Thyroid gland (tissue), 4 donors: ENCODE measurements at regions not wholly inside any gene's neighbourhood (a gene's known extent, or its start where the extent isn't known, plus 50 kb on each side); places are given as distances from the start of the nearest gene placed in this dataset.

ENCODE experiments used
- DNase-seq, 2 donors: peaks; one replicate each; pipeline ENCODE4 v3.0.0-alpha.2; 2019
- H3K27ac ChIP-seq, 3 donors: fragments of 200-600 bp; sonication (generic); 1 replicate in 2 of 3; 2 replicates in 1 of 3; pipeline ENCODE4 v1.5.1; 2016 to 2019; ENCODE audit warnings: mild to moderate bottlenecking in 1 of 3, moderate library complexity in 1 of 3
- H3K27me3 ChIP-seq: fragments of 200-600 bp; sonication (generic); one replicate; pipeline ENCODE4 v1.5.1; 2019
- H3K36me3 ChIP-seq, 2 donors: fragments of 200-600 bp; sonication (generic); one replicate each; pipeline ENCODE4 v1.5.1; 2016 to 2019
- H3K4me1 ChIP-seq, 2 donors: fragments of 200-600 bp; sonication (generic); one replicate each; pipeline ENCODE4 v1.5.1; 2017 to 2019
- H3K4me3 ChIP-seq, 3 donors: fragments of 200-600 bp; sonication (generic); replicated peaks in 1 of 3; 1 replicate in 2 of 3; 2 replicates in 1 of 3; pipeline ENCODE4 v1.5.1; 2016; ENCODE audit warnings: mild to moderate bottlenecking in 1 of 3
- H3K9me3 ChIP-seq: fragments of 200-600 bp; sonication (generic); one replicate; pipeline ENCODE4 v1.5.1; 2017
- POLR2A ChIP-seq, 2 donors: fragments of 450-650 bp; IDR thresholded peaks; one replicate each; pipeline ENCODE4 v1.6.1; 2017; ENCODE audit warnings: antibody characterized with exemption in 2 of 2, mild to moderate bottlenecking in 2 of 2, moderate library complexity in 1 of 2
- WGBS, 2 donors: methylation state at CpG; one replicate each; pipeline ENCODE4 v1.1.5; 2017; 5-methylcytosine and 5-hydroxymethylcytosine counted together
- intact Hi-C: fragments of 100-400 bp; cut with DNase I; formaldehyde crosslinking; loops from one replicate; pipeline ENCODE4 v1.15.1; 2023
- TF ChIP-seq, protein P1 (sequence below), 6 experiments: fragments of 200-600 bp in 3 of 6; fragments of 450-650 bp in 3 of 6; sonication (generic) in 3 of 6; IDR thresholded peaks; one replicate each; pipeline ENCODE4 v1.5.1; 2016 to 2019; ENCODE audit warnings: antibody characterized with exemption in 6 of 6, mild to moderate bottlenecking in 2 of 6, inconsistent platforms in 1 of 6, moderate library complexity in 1 of 6

DNA sequence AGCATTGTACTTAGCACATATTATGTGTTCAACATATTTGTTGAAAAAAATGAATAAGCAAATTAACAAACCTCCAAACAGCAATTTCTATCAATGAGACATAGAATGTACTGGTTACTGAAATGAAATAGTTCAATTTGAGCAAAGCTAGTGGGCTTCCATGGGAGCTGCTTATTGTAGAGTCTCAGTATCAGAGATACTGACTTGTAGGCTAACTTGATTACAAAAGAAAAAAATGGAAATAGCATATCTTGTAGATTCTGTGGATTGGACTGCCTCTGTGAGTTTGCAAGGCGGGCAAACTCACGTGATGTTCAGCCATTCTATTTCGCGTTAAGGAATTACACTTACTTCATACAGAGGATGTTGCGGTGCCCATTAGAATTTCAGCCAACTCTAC lies 222.1 kb upstream of the JADE1 start:
- intact Hi-C loops = no loop called here
- Histone ChIP-seq H3K4me1 (peaks cover 34 to 44% of the 10 kb centered on the region in 2 donors), H3K4me3 (no peak overlapping the region), H3K36me3 (no peaks in the 10 kb centered on the region), H3K27ac (peak overlapping the region in 2 of 3 donors; percentile 86 to 91), H3K27me3 (no peaks in the 10 kb centered on the region), H3K9me3 (no peaks in the 10 kb centered on the region)
- TF ChIP-seq POLR2A (IDR thresholded peaks at IDR 0.05) = no peak
- TF ChIP-seq, protein P1, sequence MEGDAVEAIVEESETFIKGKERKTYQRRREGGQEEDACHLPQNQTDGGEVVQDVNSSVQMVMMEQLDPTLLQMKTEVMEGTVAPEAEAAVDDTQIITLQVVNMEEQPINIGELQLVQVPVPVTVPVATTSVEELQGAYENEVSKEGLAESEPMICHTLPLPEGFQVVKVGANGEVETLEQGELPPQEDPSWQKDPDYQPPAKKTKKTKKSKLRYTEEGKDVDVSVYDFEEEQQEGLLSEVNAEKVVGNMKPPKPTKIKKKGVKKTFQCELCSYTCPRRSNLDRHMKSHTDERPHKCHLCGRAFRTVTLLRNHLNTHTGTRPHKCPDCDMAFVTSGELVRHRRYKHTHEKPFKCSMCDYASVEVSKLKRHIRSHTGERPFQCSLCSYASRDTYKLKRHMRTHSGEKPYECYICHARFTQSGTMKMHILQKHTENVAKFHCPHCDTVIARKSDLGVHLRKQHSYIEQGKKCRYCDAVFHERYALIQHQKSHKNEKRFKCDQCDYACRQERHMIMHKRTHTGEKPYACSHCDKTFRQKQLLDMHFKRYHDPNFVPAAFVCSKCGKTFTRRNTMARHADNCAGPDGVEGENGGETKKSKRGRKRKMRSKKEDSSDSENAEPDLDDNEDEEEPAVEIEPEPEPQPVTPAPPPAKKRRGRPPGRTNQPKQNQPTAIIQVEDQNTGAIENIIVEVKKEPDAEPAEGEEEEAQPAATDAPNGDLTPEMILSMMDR (IDR thresholded peaks at IDR 0.05) = no peak
- no peak for DNase-seq
- 94 to 97% methylated on average over 5 of the region's 5 CpGs for WGBS, 2 donors

DNA sequence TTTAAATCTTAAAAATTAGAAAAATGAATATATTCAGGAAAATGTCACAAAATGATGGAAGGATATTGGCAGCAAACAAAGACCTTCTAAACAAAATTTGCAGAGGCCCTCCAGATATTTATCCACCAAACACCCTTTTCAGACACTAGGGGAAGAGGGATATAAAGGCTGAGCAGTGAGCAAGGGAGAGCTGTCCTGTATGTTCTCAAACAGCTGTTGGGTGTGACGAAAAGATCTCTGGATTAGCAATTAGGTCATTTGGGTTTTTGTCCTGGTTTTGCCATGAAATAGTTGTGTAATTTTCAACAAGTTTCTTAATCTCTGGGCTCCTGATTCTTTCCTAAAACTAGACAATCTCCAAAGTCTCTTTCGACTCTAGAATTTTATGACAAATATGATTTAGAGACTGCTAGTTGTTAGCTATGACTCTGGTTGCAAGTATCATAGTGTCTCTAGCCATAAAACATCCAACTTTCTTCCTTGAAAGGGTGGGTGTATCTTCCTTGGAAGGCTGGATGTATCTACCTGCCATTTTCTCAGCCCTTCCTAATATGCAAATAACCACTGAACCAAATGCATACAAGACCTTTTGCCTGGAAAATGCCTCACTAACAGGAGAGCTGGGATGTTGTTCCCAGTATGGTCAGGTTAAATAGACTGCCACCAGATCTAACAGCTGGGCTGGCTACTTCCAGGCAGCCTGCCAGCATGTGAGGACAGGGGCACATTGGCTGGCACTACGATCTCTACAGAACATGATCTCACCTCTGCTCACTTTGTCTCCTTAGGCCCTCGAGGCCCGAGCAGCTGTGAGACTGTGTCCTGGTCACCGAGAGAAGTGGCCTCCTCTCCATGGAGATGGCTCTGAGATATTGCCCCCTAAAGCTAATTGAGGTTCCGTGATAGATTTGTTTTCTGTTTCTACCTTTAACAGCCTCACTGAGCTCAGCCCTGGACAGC lies 225.5 kb upstream of the JADE1 start:
- peak overlapping the region; percentile 1 to 47 (median 1) for H3K27ac ChIP-seq
- no peak overlapping the region for H3K4me3 ChIP-seq
- TF ChIP-seq POLR2A (IDR thresholded peaks at IDR 0.05) = peak in 1 of 2 donors; percentile 21
- TF ChIP-seq, protein P1 (IDR thresholded peaks at IDR 0.05) = no peak
- DNase-seq = peak; percentile 78 to 85
- no peaks in the 10 kb centered on the region for H3K27me3 ChIP-seq
- intact Hi-C loops = no loop called here
- 65 to 77% methylated on average over 7 of the region's 7 CpGs for WGBS, 2 donors
- no peaks in the 10 kb centered on the region for H3K9me3 ChIP-seq
- H3K4me1 ChIP-seq = peaks cover 7 to 19% of the 10 kb centered on the region in 2 donors
- H3K36me3 ChIP-seq = no peaks in the 10 kb centered on the region

DNA sequence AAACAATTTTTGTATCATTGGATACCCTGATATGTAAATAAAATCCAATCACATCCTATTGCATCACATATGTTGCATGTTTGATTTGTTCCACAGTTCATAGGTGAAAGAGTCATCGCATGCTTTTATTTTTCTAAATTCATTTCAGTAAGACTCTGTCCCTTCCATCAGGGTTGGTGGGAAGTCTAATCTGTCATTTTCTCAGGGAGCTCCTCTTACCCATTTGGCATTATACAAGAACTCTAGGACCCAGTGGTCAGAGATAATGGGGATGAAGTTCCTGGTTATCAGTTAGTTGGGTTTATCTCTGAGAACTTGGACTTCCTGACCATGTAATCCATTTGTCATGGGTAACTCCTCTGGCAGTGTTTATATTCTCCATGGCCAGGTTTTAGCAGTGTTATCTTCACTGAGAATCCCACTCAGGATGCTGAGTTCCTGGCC lies 227.1 kb upstream of the JADE1 start:
- Histone ChIP-seq H3K36me3 (no peaks in the 10 kb centered on the region), H3K9me3 (no peaks in the 10 kb centered on the region), H3K4me1 (peaks cover 0 to 7% of the 10 kb centered on the region in 2 donors), H3K27ac (no peak overlapping the region), H3K4me3 (no peak overlapping the region), H3K27me3 (no peaks in the 10 kb centered on the region)
- TF ChIP-seq, protein P1 (IDR thresholded peaks at IDR 0.05) = no peak
- no peak for TF ChIP-seq POLR2A (IDR thresholded peaks at IDR 0.05)
- DNase-seq = no peak
- intact Hi-C loops = no loop called here
- WGBS, 2 donors = 93 to 100% methylated on average over 1 of the region's 1 CpG

DNA sequence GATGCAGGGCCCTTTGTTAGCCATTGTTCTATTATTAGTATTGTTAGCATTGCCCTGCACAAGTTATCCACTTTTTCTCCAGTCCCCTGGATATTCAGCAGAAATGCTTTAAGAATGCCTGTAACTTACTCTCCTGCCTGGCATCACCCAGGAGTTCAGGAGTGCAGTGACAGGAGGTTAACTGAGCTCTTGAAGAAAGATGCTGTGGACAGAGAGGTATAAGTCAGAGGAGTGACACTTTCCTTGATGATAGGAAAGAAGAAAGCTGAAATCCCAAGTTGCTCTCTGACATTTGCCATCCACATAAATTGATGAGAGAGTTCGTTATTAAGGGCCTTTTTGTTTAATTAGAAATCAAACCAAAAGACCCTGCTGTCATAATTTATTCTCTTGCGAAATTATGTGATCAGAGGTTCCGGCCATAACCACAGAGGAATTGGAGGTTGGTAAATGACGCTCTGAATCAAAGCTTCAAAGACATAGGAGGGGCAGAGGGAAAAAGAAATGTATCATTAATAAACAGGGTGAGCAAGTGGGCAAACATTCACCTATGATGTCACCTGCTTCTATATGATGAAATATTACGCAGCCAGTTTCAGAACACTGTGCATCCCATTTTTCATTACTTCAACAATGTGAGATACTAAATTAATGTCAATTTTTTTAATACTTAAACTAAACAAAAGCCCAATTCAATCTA lies 230.2 kb upstream of the JADE1 start:
- intact Hi-C loops = no loop called here

More for the DNA sequence above, 230.2 kb upstream of the JADE1 start:
- no peak overlapping the region for H3K4me3 ChIP-seq
- H3K27ac ChIP-seq = no peak overlapping the region
- TF ChIP-seq, protein P1 (IDR thresholded peaks at IDR 0.05) = no peak
- no peak for TF ChIP-seq POLR2A (IDR thresholded peaks at IDR 0.05)
- no peaks in the 10 kb centered on the region for H3K36me3 ChIP-seq
- H3K9me3 ChIP-seq = no peaks in the 10 kb centered on the region
- DNase-seq = no peak
- H3K27me3 ChIP-seq = no peaks in the 10 kb centered on the region
- 77 to 78% methylated on average over 5 of the region's 5 CpGs for WGBS, 2 donors
- H3K4me1 ChIP-seq = peaks cover 7 to 12% of the 10 kb centered on the region in 2 donors
